ENCODE measurements at regions not wholly inside any gene's neighbourhood (a gene's known extent, or its start where the extent isn't known, plus 50 kb on each side); places are given as distances from the start of the nearest gene placed in this dataset.

DNA sequence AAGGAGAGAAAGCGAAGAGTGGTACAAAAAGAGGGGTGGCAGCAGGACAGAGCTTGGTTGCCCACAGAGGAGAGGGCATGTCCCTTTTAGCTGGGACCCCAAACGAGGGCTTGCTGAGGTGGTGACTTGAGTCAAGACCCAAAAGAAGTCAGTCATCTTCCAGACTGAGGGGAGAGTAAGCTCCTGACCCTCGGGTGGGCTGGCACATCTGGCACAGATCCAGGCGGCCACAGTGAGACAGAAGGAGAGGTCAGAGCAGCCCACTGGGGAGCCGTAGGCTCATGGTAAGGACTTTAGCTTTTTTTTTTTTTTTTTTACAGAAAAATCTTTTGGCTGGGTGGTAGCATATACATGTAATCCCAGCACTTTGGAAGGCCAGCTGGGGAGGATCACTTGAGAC is 77.9 kb upstream of the ST6GAL2 start:
- POLR2A ChIA-PET: interaction anchor here in 1 of 2 donors (0.6 kb wide), 1 partner anchor 14 kb away, joined by 3 read pairs; no protein-coding TSS in a partner anchor
- no peaks in the 10 kb centered on the region for H3K4me1 Mint-ChIP-seq
- H3K4me3 ChIP-seq (ENCODE audit: control insufficient read depth in 1 of 2, extremely low read depth in 1 of 2, low read length in 1 of 2): no peak overlapping the region
- H3K36me3 ChIP-seq (ENCODE audit: control insufficient read depth in 2 of 2, extremely low read depth in 1 of 2, insufficient read depth in 1 of 2, low read length in 1 of 2): no peaks in the 10 kb centered on the region
- no peaks in the 10 kb centered on the region for H3K36me3 Mint-ChIP-seq
- no peaks in the 10 kb centered on the region for H3K4me1 ChIP-seq (ENCODE audit: control insufficient read depth in 1 of 2, extremely low read depth in 1 of 2, insufficient read depth in 2 of 2, low read length in 2 of 2)
- no peak overlapping the region for H3K27ac ChIP-seq (ENCODE audit: low read length)
- 62% methylated on average over 5 of the region's 5 CpGs for WGBS (ENCODE audit: insufficient coverage)
- no peak overlapping the region for H3K4me3 Mint-ChIP-seq
- ATAC-seq (replicated peaks in 1 of 4): no peak
- no peak for DNase-seq
- peaks cover 0 to 6% (median 3%) of the 10 kb centered on the region in 3 donors for H3K9me3 Mint-ChIP-seq
- CTCF ChIA-PET: interaction anchor here in 1 of 2 donors (0.7 kb wide), 1 partner anchor 448 kb away, joined by 5 read pairs; no protein-coding TSS in a partner anchor
- peaks cover 0 to 1% of the 10 kb centered on the region in 2 donors for H3K27me3 Mint-ChIP-seq
- no peak overlapping the region for H3K27ac Mint-ChIP-seq
- no peaks in the 10 kb centered on the region for H3K9me3 ChIP-seq
- H3K27me3 ChIP-seq (replicated peaks in 1 of 2; ENCODE audit: control insufficient read depth in 2 of 2, extremely low read depth in 1 of 2, insufficient read depth in 2 of 2, low read length in 1 of 2): no peaks in the 10 kb centered on the region

DNA sequence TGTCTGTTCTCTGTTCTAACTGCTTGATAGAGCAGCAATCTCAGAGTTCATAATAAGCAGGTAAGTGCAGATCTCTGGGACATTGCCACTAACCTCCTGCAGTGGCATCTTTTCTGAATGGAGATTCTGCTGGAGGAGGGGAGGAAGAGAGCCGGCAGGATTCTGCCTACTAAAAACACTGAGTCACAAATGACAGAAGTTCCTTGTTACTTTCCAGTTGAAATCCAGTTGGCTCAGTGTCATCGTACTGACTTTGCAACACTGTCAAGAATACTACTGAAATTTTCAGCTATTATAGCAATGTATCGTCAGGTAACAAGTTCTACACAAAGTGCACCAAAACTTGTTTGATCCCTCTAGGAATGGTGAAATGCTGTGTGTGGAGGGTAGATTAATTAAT is 79.6 kb upstream of the ST6GAL2 start:
- Mint-ChIP-seq H3K27me3 (peaks cover 0 to 1% of the 10 kb centered on the region in 2 donors), H3K4me3 (no peak overlapping the region), H3K36me3 (no peaks in the 10 kb centered on the region), H3K9me3 (peaks cover 0 to 6% (median 3%) of the 10 kb centered on the region in 3 donors), H3K4me1 (no peaks in the 10 kb centered on the region), H3K27ac (no peak overlapping the region)
- Histone ChIP-seq H3K27me3 (replicated peaks in 1 of 2; ENCODE audit: control insufficient read depth in 2 of 2, extremely low read depth in 1 of 2, insufficient read depth in 2 of 2, low read length in 1 of 2) (no peaks in the 10 kb centered on the region), H3K4me1 (ENCODE audit: control insufficient read depth in 1 of 2, extremely low read depth in 1 of 2, insufficient read depth in 2 of 2, low read length in 2 of 2) (no peaks in the 10 kb centered on the region), H3K36me3 (ENCODE audit: control insufficient read depth in 2 of 2, extremely low read depth in 1 of 2, insufficient read depth in 1 of 2, low read length in 1 of 2) (no peaks in the 10 kb centered on the region), H3K4me3 (ENCODE audit: control insufficient read depth in 1 of 2, extremely low read depth in 1 of 2, low read length in 1 of 2) (no peak overlapping the region), H3K9me3 (no peaks in the 10 kb centered on the region), H3K27ac (ENCODE audit: low read length) (no peak overlapping the region)
- ATAC-seq (replicated peaks in 1 of 4): no peak
- WGBS (ENCODE audit: insufficient coverage): no CpG with 5 or more reads among the region's 3 CpGs
- ChIA-PET POLR2A (no interaction called here), CTCF (no interaction called here)
- DNase-seq: no peak

DNA sequence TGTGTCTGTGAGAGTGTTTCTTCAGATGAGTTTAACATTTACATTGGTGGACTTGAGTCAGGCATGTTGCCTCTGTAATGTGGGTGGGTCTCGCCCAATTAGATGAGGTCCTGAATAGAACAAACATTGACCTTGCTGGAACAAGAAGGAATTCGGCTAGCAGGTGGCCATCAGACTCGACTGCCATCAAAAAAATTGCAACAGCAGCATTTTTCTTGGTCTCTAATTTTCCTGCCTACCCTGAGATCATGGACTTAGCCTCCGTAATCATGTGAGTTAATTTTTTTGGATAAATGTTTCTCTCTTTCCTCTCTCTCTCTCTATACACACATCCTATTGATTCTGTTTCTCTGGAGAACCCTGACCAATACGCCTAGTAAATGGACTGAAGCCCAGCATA is 83.8 kb upstream of the ST6GAL2 start:
- no peaks in the 10 kb centered on the region for H3K36me3 ChIP-seq (ENCODE audit: control insufficient read depth in 2 of 2, extremely low read depth in 1 of 2, insufficient read depth in 1 of 2, low read length in 1 of 2)
- no peak overlapping the region for H3K4me3 ChIP-seq (ENCODE audit: control insufficient read depth in 1 of 2, extremely low read depth in 1 of 2, low read length in 1 of 2)
- WGBS (ENCODE audit: insufficient coverage): 62% methylated on average over 4 of the region's 5 CpGs
- Mint-ChIP-seq H3K9me3 (peaks cover 0 to 5% (median 3%) of the 10 kb centered on the region in 3 donors), H3K36me3 (no peaks in the 10 kb centered on the region), H3K4me1 (no peaks in the 10 kb centered on the region), H3K4me3 (no peak overlapping the region), H3K27ac (no peak overlapping the region), H3K27me3 (no peaks in the 10 kb centered on the region)
- no peaks in the 10 kb centered on the region for H3K27me3 ChIP-seq (replicated peaks in 1 of 2; ENCODE audit: control insufficient read depth in 2 of 2, extremely low read depth in 1 of 2, insufficient read depth in 2 of 2, low read length in 1 of 2)
- ChIA-PET CTCF (no interaction called here), POLR2A (no interaction called here)
- ATAC-seq (replicated peaks in 1 of 4): no peak
- no peaks in the 10 kb centered on the region for H3K9me3 ChIP-seq
- no peak for DNase-seq
- no peak overlapping the region for H3K27ac ChIP-seq (ENCODE audit: low read length)
- H3K4me1 ChIP-seq (ENCODE audit: control insufficient read depth in 1 of 2, extremely low read depth in 1 of 2, insufficient read depth in 2 of 2, low read length in 2 of 2): no peaks in the 10 kb centered on the region

DNA sequence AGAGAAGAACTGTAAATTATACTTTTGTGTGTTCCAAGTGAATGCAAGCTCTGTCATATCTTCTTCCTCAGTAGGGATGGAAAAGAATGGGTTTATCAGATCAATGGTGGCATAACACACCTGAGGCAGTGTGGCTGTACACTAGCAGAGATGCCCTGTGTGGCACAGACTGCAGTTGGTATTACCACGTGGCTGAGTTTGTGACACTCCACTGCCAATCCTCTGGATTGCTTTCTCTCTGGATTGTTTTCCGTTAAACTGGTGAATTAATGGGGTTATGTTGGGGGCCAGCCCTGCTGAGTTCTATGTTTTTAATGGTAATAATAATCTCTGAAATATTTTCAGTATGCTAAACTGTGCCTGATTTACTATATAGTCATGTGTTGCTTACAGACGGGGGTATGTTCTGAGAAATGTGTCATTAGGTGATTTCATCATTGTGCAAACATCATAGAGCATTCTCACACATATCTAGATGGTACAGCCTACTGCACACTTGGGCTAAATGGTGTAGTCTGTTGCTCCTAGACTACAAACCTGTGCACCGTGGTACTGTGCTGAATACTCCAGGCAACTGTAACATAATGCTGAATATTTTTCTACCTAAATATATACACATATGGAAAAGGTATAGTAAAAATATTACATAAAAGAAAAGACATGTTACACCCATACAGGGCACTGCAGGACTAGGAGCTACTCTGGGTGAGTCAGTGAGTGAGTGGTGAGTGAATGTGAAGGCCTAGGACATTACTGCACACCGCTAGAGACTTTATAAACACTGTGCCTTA is 84.7 kb upstream of the ST6GAL2 start:
- CTCF ChIA-PET: no interaction called here
- Histone ChIP-seq H3K36me3 (ENCODE audit: control insufficient read depth in 2 of 2, extremely low read depth in 1 of 2, insufficient read depth in 1 of 2, low read length in 1 of 2) (no peaks in the 10 kb centered on the region), H3K4me1 (ENCODE audit: control insufficient read depth in 1 of 2, extremely low read depth in 1 of 2, insufficient read depth in 2 of 2, low read length in 2 of 2) (no peaks in the 10 kb centered on the region), H3K9me3 (no peaks in the 10 kb centered on the region), H3K27me3 (replicated peaks in 1 of 2; ENCODE audit: control insufficient read depth in 2 of 2, extremely low read depth in 1 of 2, insufficient read depth in 2 of 2, low read length in 1 of 2) (no peaks in the 10 kb centered on the region), H3K27ac (ENCODE audit: low read length) (no peak overlapping the region), H3K4me3 (ENCODE audit: control insufficient read depth in 1 of 2, extremely low read depth in 1 of 2, low read length in 1 of 2) (no peak overlapping the region)
- H3K36me3 Mint-ChIP-seq: no peaks in the 10 kb centered on the region
- no peak for DNase-seq
- H3K27ac Mint-ChIP-seq: no peak overlapping the region
- POLR2A ChIA-PET: no interaction called here
- no peak for ATAC-seq (replicated peaks in 1 of 4)
- 67% methylated on average over 2 of the region's 5 CpGs for WGBS (ENCODE audit: insufficient coverage)
- H3K9me3 Mint-ChIP-seq: peaks cover 0 to 5% (median 3%) of the 10 kb centered on the region in 3 donors
- H3K27me3 Mint-ChIP-seq: no peaks in the 10 kb centered on the region
- no peak overlapping the region for H3K4me3 Mint-ChIP-seq
- no peaks in the 10 kb centered on the region for H3K4me1 Mint-ChIP-seq

DNA sequence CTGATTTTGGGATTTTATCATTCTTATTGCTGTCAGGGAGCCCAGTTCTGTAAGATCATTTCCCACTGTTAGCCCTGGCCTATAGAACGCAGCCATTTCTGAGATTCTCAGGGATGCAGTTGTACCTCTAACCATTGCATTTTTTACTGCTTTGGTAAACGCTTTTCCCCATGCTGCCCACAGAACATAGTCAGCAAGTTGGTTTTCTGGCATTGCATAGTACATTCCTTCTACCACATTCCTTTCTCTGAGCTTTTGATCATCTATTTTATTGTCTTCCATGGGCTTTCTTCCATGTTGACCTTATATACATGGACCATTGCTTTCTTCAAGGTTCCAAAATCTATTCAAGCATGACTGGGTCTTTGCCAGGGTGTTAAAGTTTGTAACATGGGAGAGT is 86.8 kb upstream of the ST6GAL2 start:
- no peaks in the 10 kb centered on the region for H3K36me3 ChIP-seq (ENCODE audit: control insufficient read depth in 2 of 2, extremely low read depth in 1 of 2, insufficient read depth in 1 of 2, low read length in 1 of 2)
- H3K4me1 ChIP-seq (ENCODE audit: control insufficient read depth in 1 of 2, extremely low read depth in 1 of 2, insufficient read depth in 2 of 2, low read length in 2 of 2): no peaks in the 10 kb centered on the region
- ChIA-PET POLR2A (no interaction called here), CTCF (no interaction called here)
- ATAC-seq (replicated peaks in 1 of 4): no peak
- H3K36me3 Mint-ChIP-seq: no peaks in the 10 kb centered on the region
- no peak overlapping the region for H3K4me3 ChIP-seq (ENCODE audit: control insufficient read depth in 1 of 2, extremely low read depth in 1 of 2, low read length in 1 of 2)
- H3K4me3 Mint-ChIP-seq: no peak overlapping the region
- peaks cover 0 to 5% (median 3%) of the 10 kb centered on the region in 3 donors for H3K9me3 Mint-ChIP-seq
- H3K27me3 Mint-ChIP-seq: no peaks in the 10 kb centered on the region
- no peak overlapping the region for H3K27ac ChIP-seq (ENCODE audit: low read length)
- H3K27me3 ChIP-seq (replicated peaks in 1 of 2; ENCODE audit: control insufficient read depth in 2 of 2, extremely low read depth in 1 of 2, insufficient read depth in 2 of 2, low read length in 1 of 2): no peaks in the 10 kb centered on the region
- 64% methylated on average over 2 of the region's 2 CpGs for WGBS (ENCODE audit: insufficient coverage)
- no peaks in the 10 kb centered on the region for H3K4me1 Mint-ChIP-seq
- H3K9me3 ChIP-seq: no peaks in the 10 kb centered on the region
- no peak overlapping the region for H3K27ac Mint-ChIP-seq
- DNase-seq: no peak

DNA sequence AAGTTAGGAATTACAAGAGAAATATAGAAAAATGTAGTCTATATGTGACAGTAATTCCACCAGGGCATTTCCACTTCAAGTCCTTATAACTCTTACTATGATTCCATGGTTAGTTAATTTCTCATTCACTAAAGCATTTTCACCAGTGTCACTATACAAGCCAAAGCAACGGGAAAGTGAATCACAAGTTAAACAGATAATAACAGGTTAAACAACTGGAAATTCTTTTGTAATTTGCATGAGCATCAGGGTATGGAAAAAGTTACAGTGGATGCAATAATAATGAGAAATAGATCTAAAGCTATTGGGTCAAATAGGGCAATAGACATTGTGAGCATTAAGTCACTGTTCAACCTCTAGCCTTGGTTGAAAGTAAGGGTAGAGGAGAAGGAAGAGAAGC is 88.9 kb upstream of the ST6GAL2 start:
- Histone ChIP-seq H3K36me3 (ENCODE audit: control insufficient read depth in 2 of 2, extremely low read depth in 1 of 2, insufficient read depth in 1 of 2, low read length in 1 of 2) (no peaks in the 10 kb centered on the region), H3K27me3 (replicated peaks in 1 of 2; ENCODE audit: control insufficient read depth in 2 of 2, extremely low read depth in 1 of 2, insufficient read depth in 2 of 2, low read length in 1 of 2) (no peaks in the 10 kb centered on the region), H3K27ac (ENCODE audit: low read length) (no peak overlapping the region), H3K4me1 (ENCODE audit: control insufficient read depth in 1 of 2, extremely low read depth in 1 of 2, insufficient read depth in 2 of 2, low read length in 2 of 2) (no peaks in the 10 kb centered on the region), H3K4me3 (ENCODE audit: control insufficient read depth in 1 of 2, extremely low read depth in 1 of 2, low read length in 1 of 2) (no peak overlapping the region), H3K9me3 (no peaks in the 10 kb centered on the region)
- Mint-ChIP-seq H3K27me3 (no peaks in the 10 kb centered on the region), H3K36me3 (no peaks in the 10 kb centered on the region), H3K4me3 (no peak overlapping the region), H3K4me1 (no peaks in the 10 kb centered on the region), H3K9me3 (peaks cover 0 to 3% (median 0%) of the 10 kb centered on the region in 3 donors), H3K27ac (no peak overlapping the region)
- CTCF ChIA-PET: no interaction called here
- ATAC-seq (replicated peaks in 1 of 4) (no peak), DNase-seq (no peak)
- no CpG with 5 or more reads among the region's 1 CpG for WGBS (ENCODE audit: insufficient coverage)
- POLR2A ChIA-PET: no interaction called here

Measured in T-cell (primary cell).